ENCODE measurements at regions not wholly inside any gene's neighbourhood (a gene's known extent, or its start where the extent isn't known, plus 50 kb on each side); places are given as distances from the start of the nearest gene placed in this dataset.

- no peaks in the 10 kb centered on the region for H3K27me3 Mint-ChIP-seq (ENCODE audit: low read depth)
- peaks cover 41% of the 10 kb centered on the region for H3K4me1 Mint-ChIP-seq
- H3K9me3 Mint-ChIP-seq, result no peaks in the 10 kb centered on the region
- peak overlapping the region in 1 of 3 experiments; percentile 11 for H3K27ac Mint-ChIP-seq
- no peak overlapping the region for H3K4me3 Mint-ChIP-seq
- TF ChIP-seq CTCF (IDR thresholded peaks at IDR 0.05; ENCODE audit: unreplicated experiment in 3 of 3), result no peak
- H3K36me3 Mint-ChIP-seq (ENCODE audit: low read depth), result no peaks in the 10 kb centered on the region
Measured at GRCh38 chr6:122077603-122078002, 321.8 kb upstream of the HSF2 start.

- H3K9me3 Mint-ChIP-seq, result no peaks in the 10 kb centered on the region
- H3K4me3 Mint-ChIP-seq, result no peak overlapping the region
- H3K36me3 Mint-ChIP-seq (ENCODE audit: low read depth), result no peaks in the 10 kb centered on the region
- no peak for TF ChIP-seq CTCF (IDR thresholded peaks at IDR 0.05; ENCODE audit: unreplicated experiment in 3 of 3)
- peak overlapping the region; percentile 11 to 47 (median 15) for H3K27ac Mint-ChIP-seq
- peaks cover 46% of the 10 kb centered on the region for H3K4me1 Mint-ChIP-seq
- no peaks in the 10 kb centered on the region for H3K27me3 Mint-ChIP-seq (ENCODE audit: low read depth)
Measured at GRCh38 chr6:122078481-122078880, 321.0 kb upstream of the HSF2 start.

- Mint-ChIP-seq H3K36me3 (ENCODE audit: low read depth) (no peaks in the 10 kb centered on the region), H3K27me3 (ENCODE audit: low read depth) (no peaks in the 10 kb centered on the region), H3K27ac (peak overlapping the region; percentile 76 to 84 (median 79)), H3K4me3 (no peak overlapping the region), H3K4me1 (peaks cover 45% of the 10 kb centered on the region), H3K9me3 (no peaks in the 10 kb centered on the region)
- no peak for TF ChIP-seq CTCF (IDR thresholded peaks at IDR 0.05; ENCODE audit: unreplicated experiment in 3 of 3)
Measured at GRCh38 chr6:122079916-122080315, 319.5 kb upstream of the HSF2 start.

GRCh38 chr6:122081921-122082320 is 317.5 kb upstream of the HSF2 start:
- Mint-ChIP-seq H3K27me3 (ENCODE audit: low read depth) (no peaks in the 10 kb centered on the region), H3K9me3 (no peaks in the 10 kb centered on the region), H3K36me3 (ENCODE audit: low read depth) (no peaks in the 10 kb centered on the region), H3K4me1 (peaks cover 32% of the 10 kb centered on the region), H3K4me3 (no peak overlapping the region), H3K27ac (peak overlapping the region in 1 of 3 experiments; percentile 36)
- TF ChIP-seq CTCF (IDR thresholded peaks at IDR 0.05; ENCODE audit: unreplicated experiment in 3 of 3), result no peak

DNA sequence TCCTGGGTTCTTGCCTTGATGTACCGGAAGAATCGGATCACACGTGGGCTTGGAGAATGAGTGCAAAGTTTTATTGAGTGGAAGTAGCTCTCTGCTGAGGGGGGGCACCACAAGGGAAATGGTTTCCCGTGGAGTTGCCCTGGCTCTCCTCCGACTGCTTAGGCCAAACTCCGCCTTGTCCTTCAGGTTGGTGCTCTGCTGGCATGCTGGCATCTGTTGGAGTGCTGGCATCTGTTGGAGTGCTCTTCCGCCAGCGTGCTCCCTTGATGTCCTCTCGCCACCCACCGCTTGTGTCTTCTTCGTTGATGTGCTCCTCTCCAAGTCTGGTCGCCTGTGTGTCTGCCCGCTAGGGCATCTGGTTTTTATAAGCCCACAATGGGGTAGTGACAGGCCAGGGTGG is 317.1 kb upstream of the HSF2 start:
- Mint-ChIP-seq H3K4me1 (peaks cover 32% of the 10 kb centered on the region), H3K36me3 (ENCODE audit: low read depth) (no peaks in the 10 kb centered on the region), H3K27me3 (ENCODE audit: low read depth) (no peaks in the 10 kb centered on the region), H3K9me3 (no peaks in the 10 kb centered on the region), H3K4me3 (no peak overlapping the region), H3K27ac (peak overlapping the region in 2 of 3 experiments; percentile 2 to 65)
- no peak for TF ChIP-seq CTCF (IDR thresholded peaks at IDR 0.05; ENCODE audit: unreplicated experiment in 3 of 3)

GRCh38 chr6:122092366-122092765 is 307.1 kb upstream of the HSF2 start:
- Mint-ChIP-seq H3K4me1 (peaks cover 9% of the 10 kb centered on the region), H3K4me3 (no peak overlapping the region), H3K9me3 (no peaks in the 10 kb centered on the region), H3K36me3 (ENCODE audit: low read depth) (no peaks in the 10 kb centered on the region), H3K27me3 (ENCODE audit: low read depth) (no peaks in the 10 kb centered on the region), H3K27ac (no peak overlapping the region)
- no peak for TF ChIP-seq CTCF (IDR thresholded peaks at IDR 0.05; ENCODE audit: unreplicated experiment in 3 of 3)

Data from nephron (organoid).